ENCODE measurements at regions not wholly inside any gene's neighbourhood (a gene's known extent, or its start where the extent isn't known, plus 50 kb on each side); places are given as distances from the start of the nearest gene placed in this dataset.

DNA sequence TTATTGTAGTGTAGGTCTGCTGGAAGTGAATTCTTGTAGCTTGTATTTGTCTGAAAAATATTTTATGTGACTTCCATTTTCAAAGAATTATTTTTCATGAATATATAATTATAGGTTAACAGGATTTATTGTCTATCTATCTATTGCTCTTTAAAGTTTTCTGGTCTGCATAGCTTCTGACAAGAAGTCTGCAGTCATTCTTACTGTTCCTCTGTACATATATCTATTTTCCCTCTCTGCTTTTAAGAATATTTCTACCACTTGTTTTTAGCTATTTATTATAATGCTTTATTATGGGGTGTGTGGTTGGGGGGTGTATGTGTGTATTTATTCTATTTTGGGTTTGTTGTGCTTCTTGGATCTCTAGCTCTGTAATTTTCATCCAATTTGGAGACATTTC, 77.4 kb downstream of the ETS2 start:
- no peaks in the 10 kb centered on the region for H3K27me3 ChIP-seq (ENCODE audit: insufficient read depth)
- TF ChIP-seq STAT1 (IDR thresholded peaks at IDR 0.05; ENCODE audit: unreplicated experiment) = no peak
- TF ChIP-seq, protein P1, sequence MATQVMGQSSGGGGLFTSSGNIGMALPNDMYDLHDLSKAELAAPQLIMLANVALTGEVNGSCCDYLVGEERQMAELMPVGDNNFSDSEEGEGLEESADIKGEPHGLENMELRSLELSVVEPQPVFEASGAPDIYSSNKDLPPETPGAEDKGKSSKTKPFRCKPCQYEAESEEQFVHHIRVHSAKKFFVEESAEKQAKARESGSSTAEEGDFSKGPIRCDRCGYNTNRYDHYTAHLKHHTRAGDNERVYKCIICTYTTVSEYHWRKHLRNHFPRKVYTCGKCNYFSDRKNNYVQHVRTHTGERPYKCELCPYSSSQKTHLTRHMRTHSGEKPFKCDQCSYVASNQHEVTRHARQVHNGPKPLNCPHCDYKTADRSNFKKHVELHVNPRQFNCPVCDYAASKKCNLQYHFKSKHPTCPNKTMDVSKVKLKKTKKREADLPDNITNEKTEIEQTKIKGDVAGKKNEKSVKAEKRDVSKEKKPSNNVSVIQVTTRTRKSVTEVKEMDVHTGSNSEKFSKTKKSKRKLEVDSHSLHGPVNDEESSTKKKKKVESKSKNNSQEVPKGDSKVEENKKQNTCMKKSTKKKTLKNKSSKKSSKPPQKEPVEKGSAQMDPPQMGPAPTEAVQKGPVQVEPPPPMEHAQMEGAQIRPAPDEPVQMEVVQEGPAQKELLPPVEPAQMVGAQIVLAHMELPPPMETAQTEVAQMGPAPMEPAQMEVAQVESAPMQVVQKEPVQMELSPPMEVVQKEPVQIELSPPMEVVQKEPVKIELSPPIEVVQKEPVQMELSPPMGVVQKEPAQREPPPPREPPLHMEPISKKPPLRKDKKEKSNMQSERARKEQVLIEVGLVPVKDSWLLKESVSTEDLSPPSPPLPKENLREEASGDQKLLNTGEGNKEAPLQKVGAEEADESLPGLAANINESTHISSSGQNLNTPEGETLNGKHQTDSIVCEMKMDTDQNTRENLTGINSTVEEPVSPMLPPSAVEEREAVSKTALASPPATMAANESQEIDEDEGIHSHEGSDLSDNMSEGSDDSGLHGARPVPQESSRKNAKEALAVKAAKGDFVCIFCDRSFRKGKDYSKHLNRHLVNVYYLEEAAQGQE (IDR thresholded peaks at IDR 0.05; ENCODE audit: unreplicated experiment) = no peak
- TF ChIP-seq EZH2phosphoT487 (IDR thresholded peaks at IDR 0.05; ENCODE audit: unreplicated experiment) = no peak
- TF ChIP-seq ZNF114 (CRISPR knock-in tag; IDR thresholded peaks at IDR 0.05) = no peak
- no peak for TF ChIP-seq JUNB (IDR thresholded peaks at IDR 0.05; ENCODE audit: unreplicated experiment)
- TF ChIP-seq, protein P2, sequence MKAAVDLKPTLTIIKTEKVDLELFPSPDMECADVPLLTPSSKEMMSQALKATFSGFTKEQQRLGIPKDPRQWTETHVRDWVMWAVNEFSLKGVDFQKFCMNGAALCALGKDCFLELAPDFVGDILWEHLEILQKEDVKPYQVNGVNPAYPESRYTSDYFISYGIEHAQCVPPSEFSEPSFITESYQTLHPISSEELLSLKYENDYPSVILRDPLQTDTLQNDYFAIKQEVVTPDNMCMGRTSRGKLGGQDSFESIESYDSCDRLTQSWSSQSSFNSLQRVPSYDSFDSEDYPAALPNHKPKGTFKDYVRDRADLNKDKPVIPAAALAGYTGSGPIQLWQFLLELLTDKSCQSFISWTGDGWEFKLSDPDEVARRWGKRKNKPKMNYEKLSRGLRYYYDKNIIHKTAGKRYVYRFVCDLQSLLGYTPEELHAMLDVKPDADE (IDR thresholded peaks at IDR 0.05) = no peak
- TF ChIP-seq, protein P3, sequence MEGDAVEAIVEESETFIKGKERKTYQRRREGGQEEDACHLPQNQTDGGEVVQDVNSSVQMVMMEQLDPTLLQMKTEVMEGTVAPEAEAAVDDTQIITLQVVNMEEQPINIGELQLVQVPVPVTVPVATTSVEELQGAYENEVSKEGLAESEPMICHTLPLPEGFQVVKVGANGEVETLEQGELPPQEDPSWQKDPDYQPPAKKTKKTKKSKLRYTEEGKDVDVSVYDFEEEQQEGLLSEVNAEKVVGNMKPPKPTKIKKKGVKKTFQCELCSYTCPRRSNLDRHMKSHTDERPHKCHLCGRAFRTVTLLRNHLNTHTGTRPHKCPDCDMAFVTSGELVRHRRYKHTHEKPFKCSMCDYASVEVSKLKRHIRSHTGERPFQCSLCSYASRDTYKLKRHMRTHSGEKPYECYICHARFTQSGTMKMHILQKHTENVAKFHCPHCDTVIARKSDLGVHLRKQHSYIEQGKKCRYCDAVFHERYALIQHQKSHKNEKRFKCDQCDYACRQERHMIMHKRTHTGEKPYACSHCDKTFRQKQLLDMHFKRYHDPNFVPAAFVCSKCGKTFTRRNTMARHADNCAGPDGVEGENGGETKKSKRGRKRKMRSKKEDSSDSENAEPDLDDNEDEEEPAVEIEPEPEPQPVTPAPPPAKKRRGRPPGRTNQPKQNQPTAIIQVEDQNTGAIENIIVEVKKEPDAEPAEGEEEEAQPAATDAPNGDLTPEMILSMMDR (conservative IDR thresholded peaks at IDR 0.05; ENCODE audit: low read depth in 2 of 2) = no peak
- TF ChIP-seq EZH2 (IDR thresholded peaks at IDR 0.05; ENCODE audit: low read depth, unreplicated experiment) = no peak
- no peak for TF ChIP-seq POLR2AphosphoS5 (IDR thresholded peaks at IDR 0.05; ENCODE audit: low read depth)
- no peak for TF ChIP-seq NANOG (IDR thresholded peaks at IDR 0.05; ENCODE audit: borderline replicate concordance)
- TF ChIP-seq ZNF331 (CRISPR knock-in tag; IDR thresholded peaks at IDR 0.05; ENCODE audit: low read depth) = no peak
- no peak overlapping the region for H3K4me3 Mint-ChIP-seq
- DNase-seq (ENCODE audit: low spot score) (no peak), ATAC-seq (no peak)
- H3K9me3 Mint-ChIP-seq = peaks cover 55% of the 10 kb centered on the region
- H3K4me2 ChIP-seq = no peak overlapping the region
- no peak overlapping the region for H3K4me3 ChIP-seq
- no peaks in the 10 kb centered on the region for H3K4me1 Mint-ChIP-seq
- H3K27me3 Mint-ChIP-seq (ENCODE audit: insufficient read depth, low read depth, poor library complexity) = peaks cover 5% of the 10 kb centered on the region
- H3K27ac ChIP-seq (ENCODE audit: low read depth) = no peak overlapping the region
- peaks cover 14% of the 10 kb centered on the region; the same call in 2 of the 3 replicates for H3K36me3 Mint-ChIP-seq (ENCODE audit: low read depth)
- peaks cover 5% of the 10 kb centered on the region for H3K36me3 ChIP-seq (ENCODE audit: insufficient read depth)
- peaks cover 5% of the 10 kb centered on the region for H3K9me2 ChIP-seq (ENCODE audit: insufficient read depth)
- H3K79me2 ChIP-seq (replicated peaks; ENCODE audit: insufficient read depth) = no peaks in the 10 kb centered on the region
- H2AFZ ChIP-seq = no peak overlapping the region
- H3F3A ChIP-seq (replicated peaks; ENCODE audit: low read depth) = no peaks in the 10 kb centered on the region
- no peak overlapping the region for H3K27ac Mint-ChIP-seq
- H3K4me1 ChIP-seq (ENCODE audit: insufficient read depth) = no peaks in the 10 kb centered on the region
- no peaks in the 10 kb centered on the region for H4K20me1 ChIP-seq (replicated peaks; ENCODE audit: insufficient read depth)
